H9 (cell line): ENCODE measurements at regions not wholly inside any gene's neighbourhood (a gene's known extent, or its start where the extent isn't known, plus 50 kb on each side); places are given as distances from the start of the nearest gene placed in this dataset.

ENCODE experiments used
- DNase-seq: peaks from one replicate; pipeline ENCODE4 v3.0.0-alpha.2; 2017
- H2AFZ ChIP-seq: one replicate; pipeline ENCODE4 v1.6.1; 2013; ENCODE audit warnings: mild to moderate bottlenecking, low read length, control low read depth, moderate library complexity
- H2AK5ac ChIP-seq: 2 replicates; pipeline ENCODE4 v1.6.1; 2013; ENCODE audit warnings: low read length, control low read depth, mixed read lengths; ENCODE audit not compliant: insufficient read length
- H2BK120ac ChIP-seq: one replicate; pipeline ENCODE4 v1.6.1; 2013; ENCODE audit warnings: low read depth, mild to moderate bottlenecking, low read length, control low read depth, inconsistent platforms; ENCODE audit not compliant: poor library complexity, severe bottlenecking
- H2BK12ac ChIP-seq: 2 replicates; pipeline ENCODE4 v1.6.1; 2013; ENCODE audit warnings: low read length, control low read depth, mixed read lengths, low read depth; ENCODE audit not compliant: insufficient read length
- H2BK15ac ChIP-seq: 2 replicates; pipeline ENCODE4 v1.6.1; 2013; ENCODE audit warnings: low read depth, low read length, control low read depth
- H2BK20ac ChIP-seq: one replicate; pipeline ENCODE4 v1.6.1; 2013; ENCODE audit warnings: low read depth, mild to moderate bottlenecking, low read length, control low read depth, inconsistent platforms; ENCODE audit not compliant: poor library complexity, severe bottlenecking
- H2BK5ac ChIP-seq: 2 replicates; pipeline ENCODE4 v1.6.1; 2013; ENCODE audit warnings: low read length, control low read depth, mixed read lengths; ENCODE audit not compliant: insufficient read length
- H3K14ac ChIP-seq: 2 replicates; pipeline ENCODE4 v1.6.1; 2013; ENCODE audit warnings: low read length, control low read depth; ENCODE audit not compliant: insufficient read depth
- H3K18ac ChIP-seq: 2 replicates; pipeline ENCODE4 v1.6.1; 2013; ENCODE audit warnings: low read depth, mild to moderate bottlenecking, mixed read lengths, low read length, control low read depth; ENCODE audit not compliant: insufficient read length
- H3K23ac ChIP-seq: 2 replicates; pipeline ENCODE4 v1.6.1; 2013; ENCODE audit warnings: low read length, control low read depth, mixed read lengths, low read depth; ENCODE audit not compliant: insufficient read length
- H3K23me2 ChIP-seq: 2 replicates; pipeline ENCODE4 v1.6.1; 2013; ENCODE audit warnings: low read depth, mild to moderate bottlenecking, mixed read lengths, low read length, control low read depth; ENCODE audit not compliant: insufficient read length, poor library complexity, severe bottlenecking
- H3K27ac ChIP-seq: 2 replicates; pipeline ENCODE4 v1.5.1; 2013; ENCODE audit warnings: low read length, control low read depth, mixed read lengths, low read depth; ENCODE audit not compliant: insufficient read length
- H3K27me3 ChIP-seq: 2 replicates; pipeline ENCODE4 v1.6.1; 2013; ENCODE audit warnings: low read length, control low read depth, inconsistent platforms; ENCODE audit not compliant: insufficient read depth
- H3K4ac ChIP-seq: 2 replicates; pipeline ENCODE4 v1.6.1; 2013; ENCODE audit warnings: low read depth, mild to moderate bottlenecking, control low read depth, inconsistent platforms, low read length, moderate library complexity
- H3K4me1 ChIP-seq: 2 replicates; pipeline ENCODE4 v1.6.1; 2013; ENCODE audit warnings: low read length, control low read depth, inconsistent platforms; ENCODE audit not compliant: insufficient read depth
- H3K4me2 ChIP-seq: 2 replicates; pipeline ENCODE4 v1.6.1; 2013; ENCODE audit warnings: low read length, control low read depth, mixed read lengths; ENCODE audit not compliant: insufficient read length, insufficient read depth
- H3K56ac ChIP-seq: 2 replicates; pipeline ENCODE4 v1.6.1; 2013; ENCODE audit warnings: low read depth, mild to moderate bottlenecking, mixed read lengths, low read length, control low read depth; ENCODE audit not compliant: insufficient read length
- H3K79me1 ChIP-seq: 2 replicates; pipeline ENCODE4 v1.6.1; 2013; ENCODE audit warnings: low read depth, mild to moderate bottlenecking, moderate library complexity, low read length, control low read depth, inconsistent platforms; ENCODE audit not compliant: insufficient read depth, poor library complexity, severe bottlenecking
- H3K79me2 ChIP-seq: 2 replicates; pipeline ENCODE4 v1.6.1; 2013; ENCODE audit warnings: low read length, control low read depth, inconsistent platforms; ENCODE audit not compliant: insufficient read depth
- H3K9ac ChIP-seq: 2 replicates; pipeline ENCODE4 v1.6.1; 2013; ENCODE audit warnings: low read length, control low read depth, mixed read lengths; ENCODE audit not compliant: insufficient read length; ENCODE audit errors: extremely low read depth
- H3K9me3 ChIP-seq: one replicate; pipeline ENCODE4 v1.6.1; 2013; ENCODE audit warnings: low read depth, low read length, inconsistent platforms; ENCODE audit not compliant: control insufficient read depth
- H3T11ph ChIP-seq: one replicate; pipeline ENCODE4 v1.6.1; 2013; ENCODE audit warnings: mild to moderate bottlenecking, low read length, control low read depth, inconsistent platforms
- H4K20me1 ChIP-seq: one replicate; pipeline ENCODE4 v1.6.1; 2013; ENCODE audit not compliant: control insufficient read depth, insufficient read length, insufficient read depth
- H4K5ac ChIP-seq: 2 replicates; pipeline ENCODE4 v1.6.1; 2013; ENCODE audit warnings: low read depth, mild to moderate bottlenecking, mixed read lengths, low read length, control low read depth; ENCODE audit not compliant: insufficient read length
- H4K8ac ChIP-seq: replicated peaks from 2 replicates; pipeline ENCODE4 v1.6.1; 2013; ENCODE audit warnings: low read length, control low read depth, mixed read lengths, low read depth; ENCODE audit not compliant: insufficient read length
- H4K91ac ChIP-seq: 2 replicates; pipeline ENCODE4 v1.6.1; 2013; ENCODE audit warnings: low read depth, mild to moderate bottlenecking, moderate library complexity, mixed read lengths, low read length, control low read depth; ENCODE audit not compliant: insufficient read length
- H3K27ac Mint-ChIP-seq, 3 experiments: 2 replicates in 2 of 3; 3 replicates in 1 of 3; pipeline ENCODE4 v1.8.0; 2020 to 2021; ENCODE audit warnings: mixed read lengths in 3 of 3, mild to moderate bottlenecking in 1 of 3, moderate library complexity in 1 of 3
- H3K27me3 Mint-ChIP-seq: 2 replicates; pipeline ENCODE4 v1.8.0; 2021; ENCODE audit warnings: low read depth, mild to moderate bottlenecking, moderate library complexity, mixed read lengths
- H3K36me3 Mint-ChIP-seq, 3 experiments: 2 replicates in 2 of 3; 3 replicates in 1 of 3; pipeline ENCODE4 v1.8.0; 2020 to 2021; ENCODE audit warnings: low read depth in 3 of 3, mixed read lengths in 3 of 3; ENCODE audit not compliant: insufficient read depth in 1 of 3
- H3K4me1 Mint-ChIP-seq, 2 experiments: 2 replicates each; pipeline ENCODE4 v1.8.0; 2020; ENCODE audit warnings: mixed read lengths in 2 of 2
- H3K4me3 Mint-ChIP-seq, 2 experiments: 2 replicates in 1 of 2; 3 replicates in 1 of 2; pipeline ENCODE4 v1.8.0; 2020 to 2021; ENCODE audit warnings: mild to moderate bottlenecking in 2 of 2, mixed read lengths in 2 of 2, moderate library complexity in 1 of 2
- H3K9me3 Mint-ChIP-seq, 2 experiments: 2 replicates in 1 of 2; 3 replicates in 1 of 2; pipeline ENCODE4 v1.8.0; 2020; ENCODE audit warnings: mild to moderate bottlenecking in 2 of 2, mixed read lengths in 2 of 2, moderate library complexity in 1 of 2
- CTCF ChIP-seq: fragments of 200-600 bp; sonication (generic); conservative IDR thresholded peaks from 3 replicates; pipeline ENCODE4 v1.8.0; 2021; ENCODE audit warnings: antibody characterized with exemption, mild to moderate bottlenecking
- WGBS: extraction: QIAGEN DNeasy Blood & Tissue Kit; methylation state at CpG from one replicate; pipeline ENCODE4 v1.1.7; 2013; ENCODE audit warnings: missing lambda C conversion rate, low lambda C conversion rate, mixed read lengths; ENCODE audit not compliant: insufficient read length; ENCODE audit errors: extremely low coverage; 5-methylcytosine and 5-hydroxymethylcytosine counted together

GRCh38 chr1:224879162-224879803 is 50.2 kb upstream of the DNAH14 start:
- H3K4me2 ChIP-seq = no peak overlapping the region
- Mint-ChIP-seq H3K4me1 (peaks cover 60 to 62% of the 10 kb centered on the region in 2 experiments), H3K36me3 (no peaks in the 10 kb centered on the region; a peak in 1 of 7 replicates), H3K27ac (no peak overlapping the region), H3K4me3 (no peak overlapping the region), H3K9me3 (no peaks in the 10 kb centered on the region), H3K27me3 (no peaks in the 10 kb centered on the region; the same call in 1 of the 2 replicates)
- no peak overlapping the region for H4K5ac ChIP-seq
- H4K8ac ChIP-seq = no peak overlapping the region
- H3K23ac ChIP-seq = no peak overlapping the region
- H2BK120ac ChIP-seq = no peak overlapping the region
- H3K27ac ChIP-seq = no peak overlapping the region
- no peak overlapping the region for H3K4ac ChIP-seq
- no peak overlapping the region for H2AFZ ChIP-seq
- no peaks in the 10 kb centered on the region for H4K20me1 ChIP-seq
- H3K56ac ChIP-seq = no peak overlapping the region
- H3K4me1 ChIP-seq = peaks cover 15% of the 10 kb centered on the region
- no peak overlapping the region for H3K18ac ChIP-seq
- no peaks in the 10 kb centered on the region for H3K27me3 ChIP-seq
- no peak overlapping the region for H3K14ac ChIP-seq
- no peaks in the 10 kb centered on the region for H3K79me1 ChIP-seq
- no peak overlapping the region for H2BK15ac ChIP-seq
- no peak overlapping the region for H2BK12ac ChIP-seq
- H3K9ac ChIP-seq = no peak overlapping the region
- H2AK5ac ChIP-seq = no peak overlapping the region
- no peaks in the 10 kb centered on the region for H3K23me2 ChIP-seq
- no peak overlapping the region for H4K91ac ChIP-seq
- no peak overlapping the region for H3T11ph ChIP-seq
- no peak overlapping the region for H2BK5ac ChIP-seq
- no CpG with 5 or more reads among the region's 5 CpGs for whole genome bisulfite sequencing
- no peak overlapping the region for H2BK20ac ChIP-seq
- no peaks in the 10 kb centered on the region for H3K79me2 ChIP-seq
- H3K9me3 ChIP-seq = no peaks in the 10 kb centered on the region
- no peak for DNase-seq
- TF ChIP-seq CTCF = no peak
